ENCODE measurements at regions not wholly inside any gene's neighbourhood (a gene's known extent, or its start where the extent isn't known, plus 50 kb on each side); places are given as distances from the start of the nearest gene placed in this dataset.
A peak's percentile ranks its signal among the peaks of the same experiment; 100 is the strongest.

- Mint-ChIP-seq H3K27ac (no peak overlapping the region), H3K36me3 (ENCODE audit: low read depth) (no peaks in the 10 kb centered on the region), H3K9me3 (no peaks in the 10 kb centered on the region), H3K4me3 (no peak overlapping the region), H3K27me3 (ENCODE audit: low read depth, poor library complexity) (peaks cover 8% of the 10 kb centered on the region), H3K4me1 (peaks cover 37% of the 10 kb centered on the region)
- no peak for TF ChIP-seq CTCF (IDR thresholded peaks at IDR 0.05)
- no peak for DNase-seq
Observed at GRCh38 chr5:74279244-74279643, 361.3 kb downstream of the ENC1 start.

GRCh38 chr5:74277418-74277817 is 363.1 kb downstream of the ENC1 start:
- TF ChIP-seq CTCF (IDR thresholded peaks at IDR 0.05): no peak
- no peak for DNase-seq
- Mint-ChIP-seq H3K36me3 (ENCODE audit: low read depth) (no peaks in the 10 kb centered on the region), H3K27me3 (ENCODE audit: low read depth, poor library complexity) (peaks cover 3% of the 10 kb centered on the region), H3K4me3 (no peak overlapping the region), H3K9me3 (no peaks in the 10 kb centered on the region), H3K4me1 (peaks cover 53% of the 10 kb centered on the region), H3K27ac (no peak overlapping the region)

- DNase-seq: no peak
- TF ChIP-seq CTCF (IDR thresholded peaks at IDR 0.05): no peak
- no peak overlapping the region for H3K27ac Mint-ChIP-seq
Observed at GRCh38 chr5:74275171-74275992, 365.1 kb downstream of the ENC1 start.

GRCh38 chr5:74274326-74274725 is 366.2 kb downstream of the ENC1 start:
- H3K9me3 Mint-ChIP-seq: no peaks in the 10 kb centered on the region
- H3K27me3 Mint-ChIP-seq (ENCODE audit: low read depth, poor library complexity): peaks cover 3% of the 10 kb centered on the region
- no peaks in the 10 kb centered on the region for H3K36me3 Mint-ChIP-seq (ENCODE audit: low read depth)
- peaks cover 58% of the 10 kb centered on the region for H3K4me1 Mint-ChIP-seq
- DNase-seq: no peak
- TF ChIP-seq CTCF (IDR thresholded peaks at IDR 0.05): no peak
- H3K4me3 Mint-ChIP-seq: no peak overlapping the region
- no peak overlapping the region for H3K27ac Mint-ChIP-seq

More at GRCh38 chr5:74275171-74275992, 365.1 kb downstream of the ENC1 start:
- Mint-ChIP-seq H3K27me3 (ENCODE audit: low read depth, poor library complexity) (peaks cover 3% of the 10 kb centered on the region), H3K4me1 (peaks cover 53% of the 10 kb centered on the region), H3K9me3 (no peaks in the 10 kb centered on the region), H3K36me3 (ENCODE audit: low read depth) (no peaks in the 10 kb centered on the region), H3K4me3 (no peak overlapping the region)

- H3K36me3 Mint-ChIP-seq (ENCODE audit: low read depth): no peaks in the 10 kb centered on the region
Observed at GRCh38 chr5:74272831-74273451, 367.6 kb downstream of the ENC1 start.

More at GRCh38 chr5:74272831-74273451, 367.6 kb downstream of the ENC1 start:
- DNase-seq: no peak
- Mint-ChIP-seq H3K27ac (peak overlapping the region; percentile 27), H3K4me1 (peaks cover 65% of the 10 kb centered on the region), H3K4me3 (no peak overlapping the region), H3K9me3 (no peaks in the 10 kb centered on the region), H3K27me3 (ENCODE audit: low read depth, poor library complexity) (no peaks in the 10 kb centered on the region)
- no peak for TF ChIP-seq CTCF (IDR thresholded peaks at IDR 0.05)
